HG03175 (cell line): ENCODE measurements at regions not wholly inside any gene's neighbourhood (a gene's known extent, or its start where the extent isn't known, plus 50 kb on each side); places are given as distances from the start of the nearest gene placed in this dataset.

Source experiments
- ATAC-seq: cut with Tn5 transposase; IDR thresholded peaks from one replicate; pipeline ENCODE4 v1.9.1; 2021; ENCODE audit warnings: mild to moderate bottlenecking, moderate library complexity; ENCODE audit not compliant: unreplicated experiment

DNA sequence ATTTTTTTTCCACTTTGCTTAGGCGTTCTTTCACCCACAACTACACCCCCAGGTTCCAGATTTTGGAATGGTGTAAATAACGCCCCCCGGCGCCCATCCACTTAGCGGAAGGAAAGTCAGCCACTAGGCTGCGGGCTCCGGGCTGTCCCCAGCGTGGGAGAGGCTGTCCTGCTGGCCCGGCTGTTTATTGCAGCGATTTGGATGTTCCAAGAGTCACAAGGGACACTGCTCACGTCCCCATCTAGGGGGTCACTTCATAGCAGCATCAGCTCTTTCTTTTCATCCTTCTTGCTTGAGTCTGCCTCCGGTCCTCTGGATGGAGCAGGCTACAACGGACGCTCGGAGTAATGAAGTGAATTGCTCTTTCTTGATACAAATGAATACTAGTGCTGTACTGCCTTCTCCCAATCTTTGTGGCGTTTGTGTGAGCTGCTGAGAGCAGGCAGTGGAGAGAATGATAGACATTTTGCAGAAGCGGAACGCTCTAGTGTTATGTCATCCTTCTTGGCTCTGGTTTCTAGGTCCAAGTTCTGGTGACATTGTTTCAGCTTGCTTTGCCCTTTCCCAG, 50.7 kb upstream of the PAIP2B start:
- ATAC-seq = no peak

DNA sequence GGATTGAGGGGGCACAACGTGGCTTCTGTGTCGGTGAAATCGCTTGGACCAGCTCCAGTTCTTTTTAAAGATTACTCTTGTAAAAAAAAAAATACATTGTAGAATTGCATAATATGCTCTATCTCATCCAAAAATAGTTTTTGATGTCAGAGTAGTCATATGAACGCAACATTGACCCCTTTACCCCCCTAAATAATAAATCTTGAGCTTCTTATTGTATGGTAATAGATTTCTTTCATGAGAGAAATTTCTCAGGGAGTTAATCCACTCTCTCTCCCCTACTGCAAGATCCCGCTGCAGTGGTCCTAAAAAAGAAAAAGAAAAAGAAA, 50.2 kb upstream of the PAIP2B start:
- ATAC-seq = no peak

DNA sequence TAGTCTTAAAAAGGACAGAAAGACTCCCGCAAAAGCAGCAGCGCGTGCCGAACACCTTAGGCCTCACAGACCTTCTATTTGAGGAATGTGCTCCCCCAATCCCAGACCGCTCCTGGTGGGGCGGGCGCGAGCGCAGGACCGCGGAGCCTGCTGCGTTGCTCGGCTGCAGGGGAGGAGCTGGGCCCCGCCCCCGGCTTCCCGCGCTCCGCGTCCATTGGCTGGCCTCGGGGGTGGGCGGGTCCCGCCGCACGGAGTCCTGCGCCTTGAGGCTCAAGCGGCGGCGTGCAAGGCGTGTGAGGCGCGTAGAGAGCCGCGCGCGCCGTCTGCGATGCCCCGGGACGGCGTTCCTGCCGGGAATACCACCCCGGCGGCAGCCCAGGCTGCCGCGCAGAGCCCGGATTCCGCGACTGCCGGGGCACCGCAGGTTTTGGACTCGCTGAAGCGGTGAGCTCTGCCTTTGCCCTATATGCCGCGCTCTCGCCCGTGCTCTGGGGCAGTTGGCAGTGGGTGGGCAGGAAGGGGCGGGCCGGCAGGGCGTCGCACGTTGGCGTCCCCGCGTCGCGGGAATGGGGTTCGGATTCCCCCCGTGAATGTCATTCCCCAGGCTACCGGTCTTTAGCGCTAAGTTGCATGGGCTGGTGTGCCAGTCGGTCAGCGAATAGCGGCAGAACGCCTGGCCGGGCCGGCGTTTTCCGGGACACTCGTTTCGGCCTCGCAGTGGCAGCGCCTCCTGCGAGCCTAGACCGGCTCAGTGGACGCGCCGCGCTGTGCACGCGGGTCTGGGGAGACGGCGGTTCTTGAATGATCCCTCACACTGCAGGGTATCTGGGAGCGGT, 49.6 kb upstream of the PAIP2B start:
- peak; percentile 99 for ATAC-seq
